A673 (cell line): ENCODE measurements at regions not wholly inside any gene's neighbourhood (a gene's known extent, or its start where the extent isn't known, plus 50 kb on each side); places are given as distances from the start of the nearest gene placed in this dataset.

ENCODE experiments used
- CTCF ChIP-seq: fragments of 300-800, 200-600 bp; sonication (generic); conservative IDR thresholded peaks from 2 replicates; pipeline ENCODE4 v1.5.1; 2017; ENCODE audit warnings: low read depth, mild to moderate bottlenecking, antibody characterized with exemption, low read length, moderate library complexity, mixed read lengths
- EZH2 ChIP-seq: fragments of 200-600 bp; sonication (generic); IDR thresholded peaks from 2 replicates; pipeline ENCODE4 v1.6.1; 2017; ENCODE audit warnings: borderline replicate concordance, low read depth, mild to moderate bottlenecking, mixed read lengths, antibody characterized with exemption, low read length; ENCODE audit not compliant: poor library complexity, severe bottlenecking

- TF ChIP-seq CTCF: no peak
- no peak for TF ChIP-seq EZH2
Observed at GRCh38 chr22:48654492-48654891, 1173.2 kb downstream of the BRD1 start.
